HepG2 (cell line): ENCODE measurements at regions not wholly inside any gene's neighbourhood (a gene's known extent, or its start where the extent isn't known, plus 50 kb on each side); places are given as distances from the start of the nearest gene placed in this dataset.

Experiments
- ATAC-seq: fragments of 200-7000 bp; cut with Tn5 transposase; 3 replicates; pipeline ENCODE4 v1.9.1; 2020; ENCODE audit warnings: mild to moderate bottlenecking, moderate library complexity
- BruUV-seq: library from RNA; stranded (reverse); fragments of 400-500 nt; replicated peaks from 2 replicates; lab custom pipeline; 2021; lab: Mats Ljungman, UMichigan
- CTCF ChIA-PET: fragments of 300-600 bp; formaldehyde crosslinking; extraction: SDS; loops from one replicate; lab custom pipeline; 2021; ENCODE audit warnings: low total read pairs, inconsistent platforms, low intra/inter-chr PET ratio; lab: Yijun Ruan, JAX
- POLR2A ChIA-PET: fragments of 350-600 bp; sonication (Branson Sonifier 250); formaldehyde crosslinking; loops from one replicate; lab custom pipeline; 2020; ENCODE audit warnings: antibody characterized with exemption, inconsistent platforms; lab: Yijun Ruan, JAX
- DNase-seq: peaks from one replicate; pipeline ENCODE4 v3.0.0-alpha.2; 2015; ENCODE audit warnings: low spot score
- FAIRE-seq: peaks from 3 replicates; lab custom pipeline; 2011; peaks lifted over from hg19 to GRCh38; lab: Jason Lieb, UNC
- H2AFZ ChIP-seq: one replicate; pipeline ENCODE4 v1.6.1; 2011; ENCODE audit warnings: low read length, inconsistent platforms
- H3K27ac ChIP-seq: fragments of 300-600 bp; 3 replicates; pipeline ENCODE4 v1.8.0; 2011; ENCODE audit warnings: mixed run types, mild to moderate bottlenecking, mixed read lengths, low read length, inconsistent platforms; ENCODE audit not compliant: insufficient read depth; ENCODE audit errors: extremely low read length
- H3K27me3 ChIP-seq, 2 experiments: fragments of 200-600 bp in 1 of 2; 2 replicates in 1 of 2; 3 replicates in 1 of 2; pipeline versions ENCODE4 v1.6.0 to v1.8.0; 2011; ENCODE audit warnings: low read length in 2 of 2, mild to moderate bottlenecking in 2 of 2, moderate library complexity in 2 of 2, inconsistent platforms in 1 of 2; ENCODE audit not compliant: insufficient read depth in 2 of 2, control insufficient read depth in 1 of 2
- H3K36me3 ChIP-seq, 2 experiments: fragments of 200-600 bp in 1 of 2; replicated peaks in 1 of 2; 2 replicates in 1 of 2; 3 replicates in 1 of 2; pipeline versions ENCODE4 v1.5.1 to v1.8.0; 2011; ENCODE audit warnings: low read length in 2 of 2, inconsistent platforms in 1 of 2; ENCODE audit not compliant: insufficient read depth in 2 of 2, control insufficient read depth in 1 of 2
- H3K4me1 ChIP-seq: 2 replicates; pipeline ENCODE4 v1.5.1; 2012; ENCODE audit warnings: low read length, inconsistent platforms; ENCODE audit not compliant: insufficient read depth
- H3K4me2 ChIP-seq: 2 replicates; pipeline ENCODE4 v1.6.0; 2011; ENCODE audit warnings: low read depth, low read length, inconsistent platforms
- H3K4me3 ChIP-seq, 3 experiments: fragments of 200-600 bp in 1 of 3; sonication (generic), shearing (Covaris generic) in 1 of 3; replicated peaks in 1 of 3; 2 replicates each; pipeline ENCODE4 v1.5.1; 2011 to 2016; ENCODE audit warnings: low read length in 3 of 3, inconsistent platforms in 2 of 3, low read depth in 2 of 3, mild to moderate bottlenecking in 2 of 3, control low read depth in 1 of 3, mixed read lengths in 1 of 3; ENCODE audit not compliant: insufficient read depth in 1 of 3
- H3K79me2 ChIP-seq: one replicate; pipeline ENCODE4 v1.6.1; 2011; ENCODE audit warnings: low read length, inconsistent platforms; ENCODE audit not compliant: insufficient read depth
- H3K9ac ChIP-seq: 2 replicates; pipeline ENCODE4 v1.6.0; 2011; ENCODE audit warnings: mild to moderate bottlenecking, low read depth, low read length, inconsistent platforms; ENCODE audit not compliant: insufficient read depth
- H3K9me3 ChIP-seq: 2 replicates; pipeline ENCODE4 v1.5.1; 2012; ENCODE audit warnings: mild to moderate bottlenecking, low read length
- H4K20me1 ChIP-seq: 2 replicates; pipeline ENCODE4 v1.6.0; 2011; ENCODE audit warnings: inconsistent platforms, mild to moderate bottlenecking, low read length, moderate library complexity; ENCODE audit not compliant: insufficient read depth
- ASH2L ChIP-seq: fragments of 300-600, 200-600 bp; sonication (generic); IDR thresholded peaks from 2 replicates; pipeline ENCODE4 v1.7.0; 2017; ENCODE audit warnings: low read depth, mild to moderate bottlenecking, moderate library complexity, mixed read lengths, low read length; ENCODE audit not compliant: insufficient read length
- DMAP1 ChIP-seq: IDR thresholded peaks from 2 replicates; pipeline ENCODE4 v1.6.1; 2016
- ELF1 ChIP-seq: sonication (generic); formaldehyde crosslinking; IDR thresholded peaks from 2 replicates; pipeline ENCODE4 v1.4.0; 2020; ENCODE audit warnings: missing genetic modification reagents
- JDP2 ChIP-seq: sonication (generic); formaldehyde crosslinking; IDR thresholded peaks from 2 replicates; pipeline ENCODE4 v1.8.1; 2022; ENCODE audit warnings: missing genetic modification reagents, borderline replicate concordance
- NFIB ChIP-seq: sonication (generic); formaldehyde crosslinking; IDR thresholded peaks from 2 replicates; pipeline ENCODE4 v1.9.0; 2021; ENCODE audit warnings: missing genetic modification reagents, mild to moderate bottlenecking, borderline replicate concordance
- PHF8 ChIP-seq: sonication (generic); formaldehyde crosslinking; IDR thresholded peaks from 2 replicates; pipeline ENCODE4 v1.5.0; 2020; ENCODE audit warnings: missing genetic modification reagents
- TERF1 ChIP-seq: sonication (generic); formaldehyde crosslinking; IDR thresholded peaks from 2 replicates; pipeline ENCODE4 v1.8.0; 2022; ENCODE audit warnings: mild to moderate bottlenecking, missing genetic modification reagents, moderate library complexity
- ZNF121 ChIP-seq: sonication (generic); formaldehyde crosslinking; IDR thresholded peaks from 2 replicates; pipeline ENCODE4 v1.5.0; 2020; ENCODE audit warnings: mild to moderate bottlenecking, missing genetic modification reagents
- ZNF567 ChIP-seq: sonication (generic); formaldehyde crosslinking; IDR thresholded peaks from 2 replicates; pipeline ENCODE4 v1.8.1; 2023; ENCODE audit warnings: mild to moderate bottlenecking, missing genetic modification reagents, borderline replicate concordance
- ZNF710 ChIP-seq: sonication (generic); formaldehyde crosslinking; IDR thresholded peaks from 2 replicates; pipeline ENCODE4 v1.5.0; 2020; ENCODE audit warnings: mild to moderate bottlenecking, missing genetic modification reagents, borderline replicate concordance
- WGBS: methylation state at CpG from one replicate; pipeline ENCODE4 v1.1.6; 2017; ENCODE audit warnings: low lambda C conversion rate; 5-methylcytosine and 5-hydroxymethylcytosine counted together
- in situ Hi-C: cut with HindIII; loops from 2 replicates; pipeline ENCODE4 v1.10.0; 2017; ENCODE audit warnings: low pct_unique_long_range_greater_than_20kb; ENCODE audit not compliant: extremely low pct_ligation_motif_present
- intact Hi-C: fragments of 100-400 bp; cut with micrococcal nuclease; formaldehyde crosslinking; loops from one replicate; pipeline ENCODE4 v1.10.0; 2022; ENCODE audit not compliant: unreplicated experiment
- TF ChIP-seq, protein P1 (sequence below): sonication (generic); formaldehyde crosslinking; IDR thresholded peaks from 2 replicates; pipeline ENCODE4 v1.8.0; 2022; ENCODE audit warnings: missing genetic modification reagents, mild to moderate bottlenecking, borderline replicate concordance

- TF ChIP-seq ZNF710 (CRISPR knock-in tag), result no peak
- no peak for TF ChIP-seq ZNF567 (CRISPR knock-in tag)
- TF ChIP-seq ELF1 (CRISPR knock-in tag), result no peak
- TF ChIP-seq DMAP1 (CRISPR knock-in tag), result no peak
- no peak for TF ChIP-seq ASH2L
- TF ChIP-seq ZNF121 (CRISPR knock-in tag), result no peak
Measured at GRCh38 chr14:26810631-26811030, 212.8 kb upstream of the NOVA1 start (continued).

DNA sequence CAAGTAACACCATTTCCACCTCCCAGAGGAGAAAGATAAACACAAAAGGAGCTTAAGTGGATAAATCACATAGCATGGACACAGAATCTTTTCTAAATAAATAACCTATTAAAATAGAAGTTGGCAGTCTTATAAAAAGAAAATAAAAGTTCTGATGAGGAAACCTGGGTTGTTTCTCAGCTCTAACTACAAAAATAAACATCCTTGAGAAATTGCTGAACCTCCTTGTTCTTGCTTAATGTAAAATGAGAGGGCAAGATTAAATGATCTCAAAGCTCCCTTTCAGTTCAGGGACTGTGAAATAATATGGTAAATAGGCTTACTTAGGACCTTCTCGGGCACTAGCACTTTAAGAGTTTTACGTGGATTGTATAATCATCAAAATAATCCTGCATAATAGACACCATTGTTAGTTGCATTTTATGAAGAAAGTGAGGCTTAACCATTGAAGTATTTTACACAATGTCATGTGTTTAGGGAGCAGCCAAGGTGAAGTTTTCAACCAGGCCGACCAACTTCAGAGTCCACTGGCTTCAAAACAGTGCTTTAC is 214.0 kb upstream of the NOVA1 start:
- ChIA-PET POLR2A (no interaction called here), CTCF (no interaction called here)
- TF ChIP-seq ELF1 (CRISPR knock-in tag) (no peak), TERF1 (CRISPR knock-in tag) (no peak), JDP2 (no peak), PHF8 (no peak), NFIB (no peak)
- TF ChIP-seq, protein P1, sequence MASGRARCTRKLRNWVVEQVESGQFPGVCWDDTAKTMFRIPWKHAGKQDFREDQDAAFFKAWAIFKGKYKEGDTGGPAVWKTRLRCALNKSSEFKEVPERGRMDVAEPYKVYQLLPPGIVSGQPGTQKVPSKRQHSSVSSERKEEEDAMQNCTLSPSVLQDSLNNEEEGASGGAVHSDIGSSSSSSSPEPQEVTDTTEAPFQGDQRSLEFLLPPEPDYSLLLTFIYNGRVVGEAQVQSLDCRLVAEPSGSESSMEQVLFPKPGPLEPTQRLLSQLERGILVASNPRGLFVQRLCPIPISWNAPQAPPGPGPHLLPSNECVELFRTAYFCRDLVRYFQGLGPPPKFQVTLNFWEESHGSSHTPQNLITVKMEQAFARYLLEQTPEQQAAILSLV (CRISPR knock-in tag), result no peak
- Histone ChIP-seq H3K4me2 (no peak overlapping the region), H4K20me1 (no peaks in the 10 kb centered on the region), H2AFZ (no peak overlapping the region), H3K27me3 (no peaks in the 10 kb centered on the region), H3K27ac (no peak overlapping the region), H3K4me3 (no peak overlapping the region), H3K9ac (no peak overlapping the region), H3K36me3 (no peaks in the 10 kb centered on the region), H3K9me3 (peaks cover 84% of the 10 kb centered on the region), H3K79me2 (no peaks in the 10 kb centered on the region), H3K4me1 (no peaks in the 10 kb centered on the region)
- intact Hi-C loops (no loop called here), in situ Hi-C loops (no loop called here)
- no peak for ATAC-seq
- WGBS, result under 1% methylated on average over 3 of the region's 3 CpGs
- BruUV-seq, result no TSS peak
- DNase-seq, result no peak
- FAIRE-seq, result no peak
